HepG2 (cell line): ENCODE measurements at regions not wholly inside any gene's neighbourhood (a gene's known extent, or its start where the extent isn't known, plus 50 kb on each side); places are given as distances from the start of the nearest gene placed in this dataset.

Experiments
- CTCF ChIP-seq: sonication (generic); formaldehyde crosslinking; IDR thresholded peaks from 2 replicates; pipeline ENCODE4 v1.5.0; 2020; ENCODE audit warnings: mild to moderate bottlenecking, missing genetic modification reagents, moderate library complexity
- POLR2AphosphoS5 ChIP-seq: IDR thresholded peaks from 2 replicates; pipeline ENCODE4 v1.6.1; 2012; ENCODE audit warnings: low read depth, low read length
- RFXANK ChIP-seq: IDR thresholded peaks from 2 replicates; pipeline ENCODE4 v1.6.1; 2016
- SMARCE1 ChIP-seq: fragments of 450-650 bp; IDR thresholded peaks from 2 replicates; pipeline ENCODE4 v1.6.1; 2017; ENCODE audit warnings: borderline replicate concordance
- ZFP37 ChIP-seq: sonication (generic); formaldehyde crosslinking; IDR thresholded peaks from 2 replicates; pipeline ENCODE4 v1.4.0; 2020; ENCODE audit warnings: missing genetic modification reagents, borderline replicate concordance
- ZIK1 ChIP-seq: sonication (generic); formaldehyde crosslinking; IDR thresholded peaks from 2 replicates; pipeline ENCODE4 v1.5.0; 2020; ENCODE audit warnings: mild to moderate bottlenecking, low read depth, missing genetic modification reagents, borderline replicate concordance
- ZNF18 ChIP-seq: sonication (generic); formaldehyde crosslinking; IDR thresholded peaks from 2 replicates; pipeline ENCODE4 v1.8.0; 2022; ENCODE audit warnings: mild to moderate bottlenecking, missing genetic modification reagents; ENCODE audit not compliant: insufficient replicate concordance
- TF ChIP-seq, protein P1 (sequence below): IDR thresholded peaks from 2 replicates; pipeline ENCODE4 v1.6.1; 2012; ENCODE audit warnings: low read length, improper control_type of control experiment

DNA sequence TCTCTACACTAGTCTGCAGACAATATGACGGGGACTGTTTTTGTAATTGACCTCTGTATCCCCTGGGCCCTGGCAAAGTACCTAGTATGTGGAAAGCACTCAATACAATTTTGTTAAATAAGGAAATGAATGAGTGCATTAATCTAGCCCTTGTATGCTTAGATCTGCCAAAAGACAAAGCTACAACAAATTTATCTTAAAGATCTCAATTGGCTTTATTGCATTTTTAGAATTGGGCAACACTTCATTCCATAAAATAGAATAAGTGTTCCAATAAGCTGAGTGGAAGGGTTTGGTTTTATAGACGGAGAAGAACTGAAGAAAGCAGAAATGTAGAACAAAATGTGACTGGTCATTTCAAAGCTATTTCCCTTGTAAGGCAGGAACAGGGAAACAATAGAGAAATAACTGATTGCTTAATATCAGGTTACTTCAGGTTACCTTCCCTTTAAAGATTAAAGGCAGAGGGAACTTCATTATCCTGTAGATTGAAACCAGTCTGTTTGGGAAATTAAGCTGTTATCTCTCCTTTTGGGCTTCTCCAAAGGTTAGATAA lies 108.3 kb upstream of the MME start:
- TF ChIP-seq, protein P1, sequence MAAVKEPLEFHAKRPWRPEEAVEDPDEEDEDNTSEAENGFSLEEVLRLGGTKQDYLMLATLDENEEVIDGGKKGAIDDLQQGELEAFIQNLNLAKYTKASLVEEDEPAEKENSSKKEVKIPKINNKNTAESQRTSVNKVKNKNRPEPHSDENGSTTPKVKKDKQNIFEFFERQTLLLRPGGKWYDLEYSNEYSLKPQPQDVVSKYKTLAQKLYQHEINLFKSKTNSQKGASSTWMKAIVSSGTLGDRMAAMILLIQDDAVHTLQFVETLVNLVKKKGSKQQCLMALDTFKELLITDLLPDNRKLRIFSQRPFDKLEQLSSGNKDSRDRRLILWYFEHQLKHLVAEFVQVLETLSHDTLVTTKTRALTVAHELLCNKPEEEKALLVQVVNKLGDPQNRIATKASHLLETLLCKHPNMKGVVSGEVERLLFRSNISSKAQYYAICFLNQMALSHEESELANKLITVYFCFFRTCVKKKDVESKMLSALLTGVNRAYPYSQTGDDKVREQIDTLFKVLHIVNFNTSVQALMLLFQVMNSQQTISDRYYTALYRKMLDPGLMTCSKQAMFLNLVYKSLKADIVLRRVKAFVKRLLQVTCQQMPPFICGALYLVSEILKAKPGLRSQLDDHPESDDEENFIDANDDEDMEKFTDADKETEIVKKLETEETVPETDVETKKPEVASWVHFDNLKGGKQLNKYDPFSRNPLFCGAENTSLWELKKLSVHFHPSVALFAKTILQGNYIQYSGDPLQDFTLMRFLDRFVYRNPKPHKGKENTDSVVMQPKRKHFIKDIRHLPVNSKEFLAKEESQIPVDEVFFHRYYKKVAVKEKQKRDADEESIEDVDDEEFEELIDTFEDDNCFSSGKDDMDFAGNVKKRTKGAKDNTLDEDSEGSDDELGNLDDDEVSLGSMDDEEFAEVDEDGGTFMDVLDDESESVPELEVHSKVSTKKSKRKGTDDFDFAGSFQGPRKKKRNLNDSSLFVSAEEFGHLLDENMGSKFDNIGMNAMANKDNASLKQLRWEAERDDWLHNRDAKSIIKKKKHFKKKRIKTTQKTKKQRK: no peak
- TF ChIP-seq ZFP37 (CRISPR knock-in tag): no peak
- TF ChIP-seq RFXANK: no peak
- no peak for TF ChIP-seq CTCF (CRISPR knock-in tag)
- TF ChIP-seq ZIK1: no peak
- TF ChIP-seq POLR2AphosphoS5: no peak
- no peak for TF ChIP-seq SMARCE1
- no peak for TF ChIP-seq ZNF18 (CRISPR knock-in tag)
